Osteoblast (primary cell): ENCODE measurements at regions not wholly inside any gene's neighbourhood (a gene's known extent, or its start where the extent isn't known, plus 50 kb on each side); places are given as distances from the start of the nearest gene placed in this dataset.

ENCODE experiments used
- DNase-seq: peaks from one replicate; pipeline ENCODE4 v3.0.0; 2011; ENCODE audit warnings: low spot score, mixed read lengths; ENCODE audit not compliant: insufficient read length; ENCODE audit errors: missing footprints
- H2AFZ ChIP-seq: 2 replicates; pipeline ENCODE4 v1.6.0; 2011; ENCODE audit warnings: mild to moderate bottlenecking, low read length
- H3K27ac ChIP-seq: 2 replicates; pipeline ENCODE4 v1.5.1; 2011; ENCODE audit warnings: mild to moderate bottlenecking, low read depth, low read length, moderate library complexity
- H3K27me3 ChIP-seq: 2 replicates; pipeline ENCODE4 v1.6.0; 2012; ENCODE audit warnings: mild to moderate bottlenecking, control low read depth, inconsistent platforms, low read length, moderate library complexity; ENCODE audit not compliant: insufficient read depth
- H3K36me3 ChIP-seq: 2 replicates; pipeline ENCODE4 v1.5.1; 2011; ENCODE audit warnings: mild to moderate bottlenecking, low read length, control low read depth, moderate library complexity; ENCODE audit not compliant: insufficient read depth
- H3K4me1 ChIP-seq: 2 replicates; pipeline ENCODE4 v1.5.1; 2011; ENCODE audit warnings: mild to moderate bottlenecking, low read length, control low read depth, moderate library complexity; ENCODE audit not compliant: insufficient read depth
- H3K4me2 ChIP-seq: 2 replicates; pipeline ENCODE4 v1.6.0; 2011; ENCODE audit warnings: mild to moderate bottlenecking, low read length; ENCODE audit not compliant: insufficient read depth
- H3K4me3 ChIP-seq: fragments of 200-600 bp; sonication (generic); 3 replicates; pipeline ENCODE4 v1.5.1; 2012; ENCODE audit warnings: mild to moderate bottlenecking, low read length, inconsistent platforms; ENCODE audit not compliant: insufficient read depth
- H3K79me2 ChIP-seq: 2 replicates; pipeline ENCODE4 v1.6.0; 2012; ENCODE audit warnings: mild to moderate bottlenecking, low read length, control low read depth, inconsistent platforms; ENCODE audit not compliant: insufficient read depth
- H3K9me3 ChIP-seq: 2 replicates; pipeline ENCODE4 v1.5.1; 2011; ENCODE audit warnings: low read depth, low read length, control low read depth
- H4K20me1 ChIP-seq: 2 replicates; pipeline ENCODE4 v1.6.0; 2012; ENCODE audit warnings: mild to moderate bottlenecking, low read length, control low read depth; ENCODE audit not compliant: insufficient read depth
- CTCF ChIP-seq: IDR thresholded peaks from 2 replicates; pipeline ENCODE4 v1.5.1; 2011; ENCODE audit warnings: mild to moderate bottlenecking, low read depth, low read length, moderate library complexity; ENCODE audit errors: extremely low read depth

- TF ChIP-seq CTCF, result no peak
- Histone ChIP-seq H3K27me3 (no peaks in the 10 kb centered on the region), H4K20me1 (no peaks in the 10 kb centered on the region), H3K4me1 (peaks cover 5% of the 10 kb centered on the region), H3K79me2 (no peaks in the 10 kb centered on the region), H3K9me3 (no peaks in the 10 kb centered on the region), H3K36me3 (no peaks in the 10 kb centered on the region), H3K27ac (no peak overlapping the region), H3K4me2 (no peak overlapping the region), H3K4me3 (no peak overlapping the region), H2AFZ (no peak overlapping the region)
- no peak for DNase-seq
Measured at GRCh38 chr22:48444320-48445112, 1383.2 kb downstream of the BRD1 start.

GRCh38 chr22:48443680-48444079 lies 1384.0 kb downstream of the BRD1 start:
- H3K4me1 ChIP-seq, result peaks cover 5% of the 10 kb centered on the region

GRCh38 chr22:48442663-48443062 lies 1385.0 kb downstream of the BRD1 start:
- no peak overlapping the region for H3K4me2 ChIP-seq
- peaks cover 5% of the 10 kb centered on the region for H3K4me1 ChIP-seq
- H3K36me3 ChIP-seq, result no peaks in the 10 kb centered on the region
- H4K20me1 ChIP-seq, result no peaks in the 10 kb centered on the region
- H2AFZ ChIP-seq, result no peak overlapping the region
- H3K4me3 ChIP-seq, result no peak overlapping the region
- no peaks in the 10 kb centered on the region for H3K27me3 ChIP-seq
- no peaks in the 10 kb centered on the region for H3K79me2 ChIP-seq
- no peaks in the 10 kb centered on the region for H3K9me3 ChIP-seq
- TF ChIP-seq CTCF, result no peak
- no peak for DNase-seq
- H3K27ac ChIP-seq, result no peak overlapping the region

More at GRCh38 chr22:48443680-48444079, 1384.0 kb downstream of the BRD1 start:
- Histone ChIP-seq H2AFZ (no peak overlapping the region), H3K9me3 (no peaks in the 10 kb centered on the region), H3K79me2 (no peaks in the 10 kb centered on the region), H4K20me1 (no peaks in the 10 kb centered on the region), H3K4me2 (no peak overlapping the region), H3K27ac (no peak overlapping the region), H3K36me3 (no peaks in the 10 kb centered on the region), H3K4me3 (no peak overlapping the region), H3K27me3 (no peaks in the 10 kb centered on the region)
- no peak for TF ChIP-seq CTCF
- DNase-seq, result no peak

GRCh38 chr22:48441553-48441850 lies 1386.2 kb downstream of the BRD1 start:
- no peak for DNase-seq
- Histone ChIP-seq H3K4me3 (no peak overlapping the region), H3K79me2 (no peaks in the 10 kb centered on the region), H2AFZ (no peak overlapping the region), H3K27me3 (no peaks in the 10 kb centered on the region), H3K4me1 (peaks cover under 1% of the 10 kb centered on the region), H3K27ac (no peak overlapping the region), H3K9me3 (no peaks in the 10 kb centered on the region), H3K36me3 (no peaks in the 10 kb centered on the region), H3K4me2 (no peak overlapping the region), H4K20me1 (no peaks in the 10 kb centered on the region)
- TF ChIP-seq CTCF, result no peak
